NB4 (cell line): ENCODE measurements at regions not wholly inside any gene's neighbourhood (a gene's known extent, or its start where the extent isn't known, plus 50 kb on each side); places are given as distances from the start of the nearest gene placed in this dataset.

Experiments
- DNase-seq: peaks from one replicate; pipeline ENCODE4 v3.0.0; 2010; ENCODE audit warnings: low read depth
- H3K4me3 ChIP-seq: one replicate; pipeline ENCODE4 v1.5.1; 2011; ENCODE audit warnings: mild to moderate bottlenecking, low read depth, low read length, moderate library complexity
- CTCF ChIP-seq: IDR thresholded peaks from one replicate; pipeline ENCODE4 v1.5.1; 2012; ENCODE audit warnings: low read depth, low read length
- MAX ChIP-seq: IDR thresholded peaks from 2 replicates; pipeline ENCODE4 v1.6.1; 2011; ENCODE audit warnings: low read depth, low read length
- MYC ChIP-seq: IDR thresholded peaks from 2 replicates; pipeline ENCODE4 v1.6.1; 2011; ENCODE audit warnings: low read depth, low read length
- POLR2A ChIP-seq: IDR thresholded peaks from 2 replicates; pipeline ENCODE4 v1.6.1; 2011; ENCODE audit warnings: mild to moderate bottlenecking; ENCODE audit not compliant: insufficient read length; ENCODE audit errors: extremely low read depth

GRCh38 chr2:59947209-59947608 lies 606.2 kb downstream of the BCL11A start:
- no peak for DNase-seq
- TF ChIP-seq POLR2A (no peak), MAX (no peak), MYC (no peak), CTCF (no peak)
- H3K4me3 ChIP-seq = no peak overlapping the region

GRCh38 chr2:59939236-59939635 lies 614.2 kb downstream of the BCL11A start:
- no peak for TF ChIP-seq CTCF
- TF ChIP-seq MAX = no peak
- DNase-seq = no peak
- no peak overlapping the region for H3K4me3 ChIP-seq

GRCh38 chr2:59938181-59938580 lies 615.3 kb downstream of the BCL11A start:
- no peak for DNase-seq
- no peak overlapping the region for H3K4me3 ChIP-seq
- TF ChIP-seq POLR2A (no peak), MAX (no peak), MYC (no peak), CTCF (no peak)

- no peak for DNase-seq
- no peak for TF ChIP-seq MYC
- no peak for TF ChIP-seq MAX
- H3K4me3 ChIP-seq = no peak overlapping the region
These were observed 617.4 kb downstream of the BCL11A start for GRCh38 chr2:59936048-59936447.

- peak; percentile 5 for DNase-seq
- no peak for TF ChIP-seq MAX
- no peak for TF ChIP-seq CTCF
- TF ChIP-seq POLR2A = no peak
- TF ChIP-seq MYC = no peak
- no peak overlapping the region for H3K4me3 ChIP-seq
These were observed 618.4 kb downstream of the BCL11A start for GRCh38 chr2:59935005-59935404.

- H3K4me3 ChIP-seq = no peak overlapping the region
- DNase-seq = no peak
- TF ChIP-seq CTCF (no peak), MYC (no peak), POLR2A (no peak), MAX (no peak)
These were observed 619.5 kb downstream of the BCL11A start for GRCh38 chr2:59933948-59934347.
